ENCODE measurements at regions not wholly inside any gene's neighbourhood (a gene's known extent, or its start where the extent isn't known, plus 50 kb on each side); places are given as distances from the start of the nearest gene placed in this dataset.

DNA sequence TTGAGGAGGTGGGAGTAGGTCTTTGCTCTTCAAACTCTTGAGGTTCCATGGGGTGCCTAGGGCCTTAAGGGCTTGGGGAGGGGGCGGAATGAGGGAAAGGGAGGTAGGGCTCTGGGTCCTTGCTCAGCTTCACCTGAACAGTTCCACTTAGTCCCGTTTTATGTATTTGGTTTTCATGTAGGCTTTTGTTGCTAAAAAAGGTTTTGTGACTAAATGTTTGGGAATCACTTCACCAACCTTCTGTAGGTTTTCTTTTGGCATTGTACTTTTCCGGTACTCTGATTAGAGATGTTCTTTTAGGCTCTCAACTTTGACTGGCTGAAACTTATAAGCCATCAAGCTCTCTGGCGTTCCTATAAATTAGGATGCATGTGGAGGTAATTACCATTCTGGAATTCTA, 108.1 kb downstream of the MYCN start:
- Histone ChIP-seq H3K27ac (no peak overlapping the region), H3K4me1 (replicated peaks in 1 of 2) (peaks cover 0 to 3% of the 10 kb centered on the region in 2 donors), H3K4me3 (no peak overlapping the region), H3K9me3 (replicated peaks in 1 of 3) (no peaks in the 10 kb centered on the region), H3K27me3 (no peaks in the 10 kb centered on the region), H3K36me3 (replicated peaks in 1 of 2) (no peaks in the 10 kb centered on the region)
- TF ChIP-seq POLR2A (IDR thresholded peaks at IDR 0.05): no peak
- TF ChIP-seq, protein P1, sequence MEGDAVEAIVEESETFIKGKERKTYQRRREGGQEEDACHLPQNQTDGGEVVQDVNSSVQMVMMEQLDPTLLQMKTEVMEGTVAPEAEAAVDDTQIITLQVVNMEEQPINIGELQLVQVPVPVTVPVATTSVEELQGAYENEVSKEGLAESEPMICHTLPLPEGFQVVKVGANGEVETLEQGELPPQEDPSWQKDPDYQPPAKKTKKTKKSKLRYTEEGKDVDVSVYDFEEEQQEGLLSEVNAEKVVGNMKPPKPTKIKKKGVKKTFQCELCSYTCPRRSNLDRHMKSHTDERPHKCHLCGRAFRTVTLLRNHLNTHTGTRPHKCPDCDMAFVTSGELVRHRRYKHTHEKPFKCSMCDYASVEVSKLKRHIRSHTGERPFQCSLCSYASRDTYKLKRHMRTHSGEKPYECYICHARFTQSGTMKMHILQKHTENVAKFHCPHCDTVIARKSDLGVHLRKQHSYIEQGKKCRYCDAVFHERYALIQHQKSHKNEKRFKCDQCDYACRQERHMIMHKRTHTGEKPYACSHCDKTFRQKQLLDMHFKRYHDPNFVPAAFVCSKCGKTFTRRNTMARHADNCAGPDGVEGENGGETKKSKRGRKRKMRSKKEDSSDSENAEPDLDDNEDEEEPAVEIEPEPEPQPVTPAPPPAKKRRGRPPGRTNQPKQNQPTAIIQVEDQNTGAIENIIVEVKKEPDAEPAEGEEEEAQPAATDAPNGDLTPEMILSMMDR (IDR thresholded peaks at IDR 0.05): no peak
- DNase-seq: no peak
- 80 to 90% (median 84%) methylated on average over 4 of the region's 4 CpGs for WGBS, 4 donors
- intact Hi-C loops (cut with DNase I): no loop called here

DNA sequence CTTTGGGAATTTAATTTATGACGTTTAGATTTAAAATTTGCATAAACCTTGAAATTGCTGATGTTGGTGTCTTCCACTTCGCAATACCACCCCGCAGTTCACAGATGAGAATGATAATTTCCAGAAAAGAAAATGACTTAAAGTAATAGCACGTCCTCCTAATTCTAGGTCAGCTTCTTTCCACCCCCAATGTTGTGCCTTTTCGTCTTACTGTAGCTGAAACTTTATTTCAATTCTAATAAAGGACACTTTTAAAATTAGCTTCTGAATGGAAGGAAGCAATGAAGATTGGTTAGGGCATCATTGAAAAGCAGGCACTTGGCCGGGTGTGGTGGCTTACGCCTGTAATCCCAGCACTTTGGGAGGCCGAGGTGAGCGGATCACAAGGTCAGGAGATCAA, 107.4 kb downstream of the MYCN start:
- no peaks in the 10 kb centered on the region for H3K36me3 ChIP-seq (replicated peaks in 1 of 2)
- no peak for TF ChIP-seq POLR2A (IDR thresholded peaks at IDR 0.05)
- TF ChIP-seq, protein P1 (IDR thresholded peaks at IDR 0.05): no peak
- H3K9me3 ChIP-seq (replicated peaks in 1 of 3): no peaks in the 10 kb centered on the region
- 87 to 94% (median 88%) methylated on average over 9 of the region's 9 CpGs for WGBS, 4 donors
- H3K27ac ChIP-seq: no peak overlapping the region
- peaks cover 0 to 3% of the 10 kb centered on the region in 2 donors for H3K4me1 ChIP-seq (replicated peaks in 1 of 2)
- no peaks in the 10 kb centered on the region for H3K27me3 ChIP-seq
- intact Hi-C loops (cut with DNase I): no loop called here
- DNase-seq: no peak
- H3K4me3 ChIP-seq: no peak overlapping the region

DNA sequence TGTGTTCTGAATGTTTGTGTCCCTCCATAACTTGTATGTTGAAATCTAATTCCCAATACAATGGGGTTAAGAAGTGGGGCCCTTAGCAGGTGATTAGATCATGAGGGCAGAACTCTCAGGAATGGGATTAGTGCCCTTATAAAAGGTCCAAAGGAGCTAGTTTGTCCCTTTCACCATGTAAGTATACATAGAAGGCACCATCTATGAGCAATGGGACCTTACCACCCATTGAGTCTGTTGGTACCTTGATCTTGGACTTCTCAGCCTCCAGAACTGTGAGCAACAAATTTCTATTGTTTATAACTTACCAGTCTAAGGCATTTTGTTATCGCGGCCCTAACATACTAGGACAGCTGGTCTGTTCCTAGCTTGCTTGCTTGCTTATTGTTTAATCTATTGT, 106.3 kb downstream of the MYCN start:
- TF ChIP-seq, protein P1 (IDR thresholded peaks at IDR 0.05): no peak
- no peak for TF ChIP-seq POLR2A (IDR thresholded peaks at IDR 0.05)
- Histone ChIP-seq H3K4me3 (no peak overlapping the region), H3K36me3 (replicated peaks in 1 of 2) (no peaks in the 10 kb centered on the region), H3K27ac (no peak overlapping the region), H3K4me1 (replicated peaks in 1 of 2) (peaks cover 0 to 3% of the 10 kb centered on the region in 2 donors), H3K27me3 (no peaks in the 10 kb centered on the region), H3K9me3 (replicated peaks in 1 of 3) (no peaks in the 10 kb centered on the region)
- no peak for DNase-seq
- intact Hi-C loops (cut with DNase I): no loop called here
- WGBS, 4 donors: 94 to 100% (median 98%) methylated on average over 2 of the region's 2 CpGs

DNA sequence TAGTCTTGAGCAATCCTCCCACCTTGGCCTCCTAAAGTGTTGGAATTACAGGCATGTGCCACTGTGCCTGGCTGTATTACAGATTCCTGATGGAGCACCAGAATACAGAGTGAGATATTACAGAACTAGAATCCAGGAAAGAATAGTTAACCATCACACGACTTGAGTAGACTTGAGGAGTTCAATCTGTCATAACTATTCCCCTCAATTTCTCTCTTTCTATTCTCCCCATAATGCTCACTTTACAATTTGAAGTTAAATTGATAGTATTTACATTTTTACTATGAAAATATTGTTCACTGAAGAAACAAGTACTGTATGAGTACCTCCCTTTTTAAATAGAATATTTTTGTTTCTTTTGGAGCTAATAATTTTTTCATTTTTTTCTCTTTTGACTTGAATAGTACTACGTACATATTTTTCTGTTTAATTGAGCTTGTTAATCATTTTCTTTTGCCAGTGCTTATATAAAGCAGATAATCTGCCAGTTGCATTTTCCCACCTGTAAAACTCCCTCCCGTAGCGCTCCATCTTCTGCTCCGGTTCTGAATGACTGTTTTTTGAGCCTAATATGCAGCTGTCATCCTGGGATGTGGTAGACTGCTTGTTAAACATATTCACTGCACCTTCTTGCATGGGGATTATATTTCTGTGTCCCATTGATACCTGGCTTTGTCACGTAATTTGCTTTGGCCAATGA, 105.5 kb downstream of the MYCN start:
- intact Hi-C loops (cut with DNase I): no loop called here
- H3K27me3 ChIP-seq: no peaks in the 10 kb centered on the region
- no peak overlapping the region for H3K4me3 ChIP-seq
- no peaks in the 10 kb centered on the region for H3K36me3 ChIP-seq (replicated peaks in 1 of 2)
- no peak for DNase-seq
- H3K9me3 ChIP-seq (replicated peaks in 1 of 3): no peaks in the 10 kb centered on the region
- TF ChIP-seq, protein P1 (IDR thresholded peaks at IDR 0.05): no peak
- TF ChIP-seq POLR2A (IDR thresholded peaks at IDR 0.05): no peak
- 76 to 90% (median 85%) methylated on average over 6 of the region's 6 CpGs for WGBS, 4 donors
- no peak overlapping the region for H3K27ac ChIP-seq
- H3K4me1 ChIP-seq (replicated peaks in 1 of 2): peaks cover 0 to 3% of the 10 kb centered on the region in 2 donors
